NCI-H774 (cell line): ENCODE measurements at regions not wholly inside any gene's neighbourhood (a gene's known extent, or its start where the extent isn't known, plus 50 kb on each side); places are given as distances from the start of the nearest gene placed in this dataset.
"Not testable (repeated sequence)": the region's sequence is repeated elsewhere in the genome, so short reads cannot be mapped to it uniquely, and the experiment has no call there.

Experiments used
- DNase-seq: peaks from one replicate; lab custom pipeline; 2025; lab: John Stamatoyannopoulos, UW

GRCh38 chr7:66503551-66504031 is 125.1 kb upstream of the KCTD7 start:
- no peak for DNase-seq

- no peak for DNase-seq
Observed at GRCh38 chr7:66504131-66504530, 124.5 kb upstream of the KCTD7 start.

GRCh38 chr7:66505009-66505408 is 123.7 kb upstream of the KCTD7 start:
- no peak for DNase-seq

- peak; percentile 31 for DNase-seq
Observed at GRCh38 chr7:66505531-66506451, 122.9 kb upstream of the KCTD7 start.

- not testable (repeated sequence) for DNase-seq
Observed at GRCh38 chr7:66506703-66507102, 122.0 kb upstream of the KCTD7 start.

GRCh38 chr7:66507764-66508296 is 120.9 kb upstream of the KCTD7 start:
- DNase-seq = no peak

- no peak for DNase-seq
Observed at GRCh38 chr7:66508431-66508830, 120.2 kb upstream of the KCTD7 start.

- no peak for DNase-seq
Observed at GRCh38 chr7:66514050-66514449, 114.6 kb upstream of the KCTD7 start.

GRCh38 chr7:66517212-66517909 is 111.3 kb upstream of the KCTD7 start:
- DNase-seq = no peak

- no peak for DNase-seq
Observed at GRCh38 chr7:66518151-66518691, 110.5 kb upstream of the KCTD7 start.

- DNase-seq = no peak
Observed at GRCh38 chr7:66521675-66522074, 107.0 kb upstream of the KCTD7 start.

- no peak for DNase-seq
Observed at GRCh38 chr7:66522518-66522917, 106.2 kb upstream of the KCTD7 start.

GRCh38 chr7:66523409-66523808 is 105.3 kb upstream of the KCTD7 start:
- no peak for DNase-seq

- no peak for DNase-seq
Observed at GRCh38 chr7:66524738-66525137, 103.9 kb upstream of the KCTD7 start.

- not testable (repeated sequence) for DNase-seq
Observed at GRCh38 chr7:66526782-66527181, 101.9 kb upstream of the KCTD7 start.

- no peak for DNase-seq
Observed at GRCh38 chr7:66528652-66529051, 100.0 kb upstream of the KCTD7 start.

- DNase-seq = no peak
Observed at GRCh38 chr7:66529883-66530610, 98.6 kb upstream of the KCTD7 start.

- no peak for DNase-seq
Observed at GRCh38 chr7:66535414-66536329, 93.0 kb upstream of the KCTD7 start.

GRCh38 chr7:66537380-66537779 is 91.3 kb upstream of the KCTD7 start:
- DNase-seq = no peak

- DNase-seq = no peak
Observed at GRCh38 chr7:66537876-66538275, 90.8 kb upstream of the KCTD7 start.

- DNase-seq = no peak
Observed at GRCh38 chr7:66539264-66539623, 89.4 kb upstream of the KCTD7 start.
